SKM-1 treated with dmso at 0.1 percent for 144 hours (cell line): ENCODE measurements at regions not wholly inside any gene's neighbourhood (a gene's known extent, or its start where the extent isn't known, plus 50 kb on each side); places are given as distances from the start of the nearest gene placed in this dataset.
"Not testable (repeated sequence)": the region's sequence is repeated elsewhere in the genome, so short reads cannot be mapped to it uniquely, and the experiment has no call there.

Source experiments
- DNase-seq: peaks from one replicate; lab custom pipeline; 2025; ENCODE audit not compliant: unreplicated experiment; lab: John Stamatoyannopoulos, UW

DNA sequence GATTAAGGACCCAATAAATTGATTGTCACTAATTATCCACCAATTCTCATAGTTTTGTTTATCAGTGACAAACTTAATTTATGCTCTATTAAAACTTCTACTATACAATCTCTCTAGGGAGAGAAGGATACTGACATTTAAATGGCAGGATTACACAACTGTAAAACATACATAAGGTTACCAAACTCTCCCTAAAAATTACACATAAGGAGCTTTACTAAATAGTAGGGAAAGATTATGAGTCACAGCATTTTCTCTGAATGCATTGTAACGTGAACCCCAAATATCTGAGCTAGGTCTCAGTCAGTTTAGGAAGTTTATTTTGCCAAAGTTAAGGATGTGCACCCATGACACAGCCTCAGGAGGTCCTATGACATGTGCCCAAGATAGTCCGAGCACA lies 2140.6 kb downstream of the NCAM2 start:
- DNase-seq = no peak

DNA sequence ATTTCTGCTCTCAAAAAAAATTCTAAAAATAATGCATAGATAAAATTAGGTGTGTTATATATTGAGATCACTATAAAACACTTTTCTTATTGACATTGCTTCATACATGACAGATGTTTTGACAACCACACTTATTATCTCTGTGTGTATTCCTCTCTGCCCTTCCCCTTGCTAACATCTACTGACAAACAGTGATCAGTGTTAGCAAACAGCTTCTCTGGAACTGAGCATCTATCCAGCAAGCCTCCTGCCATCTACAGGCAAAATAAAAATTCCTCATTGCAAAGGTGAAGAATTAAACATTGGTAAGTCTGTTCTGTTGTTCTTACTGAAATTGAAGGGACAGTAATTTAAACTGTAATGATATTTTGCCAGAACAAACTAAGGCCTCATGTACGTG lies 2153.9 kb downstream of the NCAM2 start:
- DNase-seq = no peak

DNA sequence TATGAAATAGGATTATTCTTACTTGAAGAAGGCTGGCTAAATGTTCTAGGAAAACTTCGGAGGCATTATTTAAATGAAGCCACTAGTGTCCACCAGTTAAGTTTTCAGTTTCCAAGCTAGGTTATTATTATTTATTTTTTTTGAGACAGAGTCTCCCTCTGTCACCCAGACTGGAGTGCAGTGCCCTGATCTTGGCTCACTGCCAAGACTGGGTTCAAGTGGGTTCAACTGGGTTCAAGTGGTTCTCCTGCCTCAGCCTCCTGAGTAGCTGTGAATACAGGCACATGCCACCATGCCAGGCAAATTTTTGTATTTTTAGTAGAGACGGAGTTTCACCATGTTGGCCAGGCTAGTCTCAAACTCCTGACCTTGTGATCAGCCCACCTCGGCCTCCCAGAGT lies 2155.6 kb downstream of the NCAM2 start:
- DNase-seq = not testable (repeated sequence)

GRCh38 chr21:23155281-23155680 lies 2157.1 kb downstream of the NCAM2 start:
- no peak for DNase-seq

GRCh38 chr21:23160914-23161313 lies 2162.7 kb downstream of the NCAM2 start:
- no peak for DNase-seq

DNA sequence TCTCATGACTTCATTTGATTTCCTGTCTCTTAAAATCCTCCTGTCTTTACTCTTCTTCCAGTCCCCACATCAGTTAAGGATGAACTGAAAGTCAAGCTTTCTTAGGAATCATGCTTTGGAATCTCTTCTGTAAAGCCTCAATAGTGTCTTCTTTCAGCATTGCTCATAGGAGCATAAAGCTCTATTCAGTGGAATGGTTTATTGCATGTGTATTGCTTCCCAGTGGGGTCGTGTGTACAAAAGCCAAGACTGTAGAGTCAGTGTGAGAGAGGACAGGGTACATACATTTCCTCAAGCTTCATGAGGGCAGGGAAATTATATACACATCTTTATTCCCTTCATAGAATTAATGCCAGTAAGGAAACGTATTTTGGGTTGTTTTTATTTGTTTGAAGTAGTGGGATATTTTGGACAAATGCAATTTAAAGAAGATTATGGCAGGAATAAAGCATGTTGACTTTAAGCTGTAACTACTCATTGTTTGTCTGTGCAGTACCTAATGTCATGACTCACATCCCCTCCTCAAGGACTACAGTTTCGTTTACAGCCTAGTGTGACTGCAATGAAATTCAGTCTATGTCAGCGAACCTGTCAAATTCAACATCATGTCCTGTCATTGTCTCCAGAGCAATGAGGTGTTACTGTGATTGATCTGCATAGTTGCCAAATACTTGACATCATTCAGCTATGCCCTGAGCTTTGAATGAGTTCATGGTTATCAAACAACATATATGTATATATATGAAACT lies 2164.2 kb downstream of the NCAM2 start:
- DNase-seq = no peak
